B cell (primary cell): ENCODE measurements at regions not wholly inside any gene's neighbourhood (a gene's known extent, or its start where the extent isn't known, plus 50 kb on each side); places are given as distances from the start of the nearest gene placed in this dataset.

Source experiments
- ATAC-seq: fragments of 200-7000 bp; cut with Tn5 transposase; one replicate; pipeline ENCODE4 v1.10.0; 2021; ENCODE audit warnings: low read depth, mild to moderate bottlenecking, moderate number of reproducible peaks, moderate library complexity
- CTCF ChIA-PET: fragments of 350-600 bp; sonication (Branson Sonifier 250); formaldehyde crosslinking; loops from one replicate; lab custom pipeline; 2021; ENCODE audit warnings: antibody characterized with exemption, inconsistent platforms; lab: Charles Lee
- POLR2A ChIA-PET: fragments of 350-600 bp; sonication (Branson Sonifier 250); formaldehyde crosslinking; loops from one replicate; lab custom pipeline; 2021; ENCODE audit warnings: antibody characterized with exemption; lab: Charles Lee
- DNase-seq: peaks from one replicate; pipeline ENCODE4 v3.0.0; 2013
- H2AFZ ChIP-seq: 2 replicates; pipeline ENCODE4 v1.6.1; 2012; ENCODE audit warnings: mild to moderate bottlenecking, low read depth, low read length; ENCODE audit not compliant: insufficient read depth, poor library complexity, severe bottlenecking
- H3K27ac ChIP-seq, 2 donors: 1 replicate in 1 of 2; 2 replicates in 1 of 2; pipeline ENCODE4 v1.5.1; 2012 to 2013; ENCODE audit warnings: low read length in 2 of 2, mild to moderate bottlenecking in 2 of 2, moderate library complexity in 1 of 2
- H3K27me3 ChIP-seq, 4 experiments: fragments of 200-600 bp in 1 of 4; sonication (generic) in 1 of 4; replicated peaks in 1 of 4; 1 replicate in 2 of 4; 2 replicates in 2 of 4; pipeline versions ENCODE4 v1.6.1 to v1.7.0; 2013 to 2016; ENCODE audit warnings: low read length in 3 of 4, mild to moderate bottlenecking in 2 of 4, mixed read lengths in 1 of 4, moderate library complexity in 1 of 4; ENCODE audit not compliant: insufficient read depth in 4 of 4, control insufficient read depth in 3 of 4; ENCODE audit errors: control extremely low read depth in 1 of 4
- H3K36me3 ChIP-seq, 2 experiments: replicated peaks in 1 of 2; 1 replicate in 1 of 2; 2 replicates in 1 of 2; pipeline versions ENCODE4 v1.6.1 to v1.7.1; 2013; ENCODE audit warnings: low read length in 1 of 2; ENCODE audit not compliant: insufficient read depth in 2 of 2, control insufficient read depth in 1 of 2; ENCODE audit errors: control extremely low read depth in 1 of 2, extremely low read depth in 1 of 2
- H3K4me1 ChIP-seq, 2 donors: fragments of 200-600 bp in 1 of 2; sonication (generic) in 1 of 2; 1 replicate in 1 of 2; 2 replicates in 1 of 2; pipeline versions ENCODE4 v1.5.1 to v1.6.1; 2013 to 2017; ENCODE audit warnings: low read length in 2 of 2; ENCODE audit not compliant: control insufficient read depth in 2 of 2, insufficient read depth in 2 of 2
- H3K4me2 ChIP-seq: replicated peaks from 2 replicates; pipeline ENCODE3; 2012; ENCODE audit warnings: mild to moderate bottlenecking, low read depth, low read length; ENCODE audit not compliant: poor library complexity, severe bottlenecking
- H3K4me3 ChIP-seq, 5 experiments: fragments of 200-600 bp in 1 of 5; sonication (generic) in 1 of 5; 1 replicate in 3 of 5; 2 replicates in 2 of 5; pipeline versions ENCODE4 v1.5.1 to v1.7.0; 2011 to 2016; ENCODE audit warnings: low read length in 4 of 5, mild to moderate bottlenecking in 4 of 5, low read depth in 2 of 5, control low read depth in 1 of 5, moderate library complexity in 1 of 5; ENCODE audit not compliant: insufficient read depth in 1 of 5; ENCODE audit errors: control extremely low read depth in 1 of 5, extremely low read depth in 1 of 5
- H3K79me2 ChIP-seq: fragments of 200-600 bp; sonication (generic); one replicate; pipeline ENCODE4 v1.6.0; 2016; ENCODE audit warnings: low read length; ENCODE audit not compliant: control insufficient read depth, insufficient read depth
- H3K9ac ChIP-seq: fragments of 200-600 bp; sonication (generic); 2 replicates; pipeline ENCODE4 v1.6.1; 2017; ENCODE audit warnings: mild to moderate bottlenecking, low read length, moderate library complexity
- H3K9me3 ChIP-seq, 3 donors: one replicate each; pipeline versions ENCODE4 v1.6.1 to v1.7.1; 2013; ENCODE audit warnings: low read length in 2 of 3; ENCODE audit not compliant: control insufficient read depth in 2 of 3, insufficient read depth in 1 of 3; ENCODE audit errors: control extremely low read depth in 1 of 3
- H4K20me1 ChIP-seq: 2 replicates; pipeline ENCODE4 v1.6.0; 2012; ENCODE audit warnings: mild to moderate bottlenecking, low read length; ENCODE audit not compliant: insufficient read depth, control insufficient read depth, poor library complexity, severe bottlenecking
- H3K27ac Mint-ChIP-seq: one replicate; pipeline ENCODE4 v1.8.0; 2021; ENCODE audit warnings: mixed read lengths
- H3K27me3 Mint-ChIP-seq: one replicate; pipeline ENCODE4 v1.8.0; 2021; ENCODE audit warnings: mixed read lengths
- H3K4me1 Mint-ChIP-seq: one replicate; pipeline ENCODE4 v1.8.0; 2021; ENCODE audit warnings: mixed read lengths
- H3K4me3 Mint-ChIP-seq: one replicate; pipeline ENCODE4 v1.8.0; 2021; ENCODE audit warnings: mixed read lengths
- H3K9me3 Mint-ChIP-seq: one replicate; pipeline ENCODE4 v1.8.0; 2022; ENCODE audit warnings: mixed read lengths; ENCODE audit not compliant: insufficient read depth
- EZH2 ChIP-seq: IDR thresholded peaks from 2 replicates; pipeline ENCODE4 v1.6.1; 2012; ENCODE audit warnings: borderline replicate concordance, low read depth, mild to moderate bottlenecking, moderate library complexity, low read length; ENCODE audit not compliant: insufficient read depth, poor library complexity, severe bottlenecking
- WGBS: methylation state at CpG from one replicate; pipeline ENCODE4 v1.1.5; 2013; ENCODE audit warnings: missing lambda C conversion rate; ENCODE audit not compliant: insufficient coverage; 5-methylcytosine and 5-hydroxymethylcytosine counted together
- intact Hi-C: fragments of 100-400 bp; cut with micrococcal nuclease; formaldehyde crosslinking; loops from one replicate; pipeline ENCODE4 v1.10.0; 2022
- TF ChIP-seq, protein P1 (sequence below): fragments of 200-600 bp; IDR thresholded peaks from one replicate; pipeline ENCODE4 v1.8.0; 2022; ENCODE audit warnings: antibody characterized with exemption, mild to moderate bottlenecking

DNA sequence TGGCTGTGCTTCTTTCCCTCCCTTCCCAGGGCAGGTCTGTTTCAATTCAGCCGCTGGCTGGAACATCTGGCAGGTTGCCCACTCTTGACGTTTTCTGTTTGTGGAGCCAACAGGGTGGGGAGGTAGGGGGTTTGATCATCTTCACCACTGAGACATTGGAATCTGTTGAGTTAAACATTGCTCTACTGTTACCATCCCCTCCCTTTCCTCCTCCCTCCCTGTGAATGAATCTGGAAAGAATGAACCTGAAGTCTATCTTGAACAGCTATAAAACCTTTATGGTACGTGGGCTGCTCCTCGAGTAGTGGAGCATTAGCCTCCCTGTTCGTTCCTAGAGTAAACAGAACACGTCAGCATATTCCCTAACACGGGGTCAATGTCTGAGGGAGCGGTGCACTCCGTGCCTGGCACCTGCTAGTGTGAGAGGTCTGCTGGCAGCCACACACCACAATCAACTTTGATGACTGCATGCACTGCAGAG is 249.9 kb upstream of the RBBP8 start:
- CTCF ChIA-PET = no interaction called here

DNA sequence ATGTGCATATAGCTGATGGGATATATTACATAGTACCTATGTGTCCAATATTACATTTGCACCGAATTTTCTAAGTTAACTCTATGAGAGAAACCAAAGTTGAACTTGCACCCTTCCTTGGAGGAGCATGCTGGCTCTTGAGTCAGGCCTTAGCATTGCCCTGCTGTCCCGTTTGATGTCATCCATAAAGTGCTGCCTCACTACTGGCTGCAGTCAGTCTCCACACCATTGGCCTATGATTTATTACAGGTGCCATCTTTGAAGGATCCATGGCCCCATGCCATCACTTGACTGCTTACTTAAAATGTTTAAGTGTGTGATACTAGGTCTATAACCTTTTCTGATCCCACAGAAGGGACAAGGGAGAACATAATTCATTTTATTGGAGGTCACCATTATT is 249.3 kb upstream of the RBBP8 start:
- no peak overlapping the region for H3K27ac Mint-ChIP-seq
- no peak overlapping the region for H3K4me3 Mint-ChIP-seq
- ChIA-PET CTCF (no interaction called here), POLR2A (no interaction called here)
- ATAC-seq = no peak
- H3K4me1 Mint-ChIP-seq = no peaks in the 10 kb centered on the region
- DNase-seq = no peak
- Histone ChIP-seq H3K36me3 (no peaks in the 10 kb centered on the region), H3K4me2 (no peak overlapping the region), H3K27ac (no peak overlapping the region), H3K9me3 (peaks cover 0 to 8% (median 0%) of the 10 kb centered on the region in 3 donors), H4K20me1 (no peaks in the 10 kb centered on the region), H3K27me3 (no peaks in the 10 kb centered on the region), H2AFZ (no peak overlapping the region), H3K79me2 (no peaks in the 10 kb centered on the region), H3K9ac (no peak overlapping the region), H3K4me1 (no peaks in the 10 kb centered on the region), H3K4me3 (no peak overlapping the region)
- WGBS = 100% methylated on average over 1 of the region's 2 CpGs
- intact Hi-C loops = no loop called here
- no peaks in the 10 kb centered on the region for H3K27me3 Mint-ChIP-seq
- no peaks in the 10 kb centered on the region for H3K9me3 Mint-ChIP-seq
- no peak for TF ChIP-seq EZH2
- TF ChIP-seq, protein P1, sequence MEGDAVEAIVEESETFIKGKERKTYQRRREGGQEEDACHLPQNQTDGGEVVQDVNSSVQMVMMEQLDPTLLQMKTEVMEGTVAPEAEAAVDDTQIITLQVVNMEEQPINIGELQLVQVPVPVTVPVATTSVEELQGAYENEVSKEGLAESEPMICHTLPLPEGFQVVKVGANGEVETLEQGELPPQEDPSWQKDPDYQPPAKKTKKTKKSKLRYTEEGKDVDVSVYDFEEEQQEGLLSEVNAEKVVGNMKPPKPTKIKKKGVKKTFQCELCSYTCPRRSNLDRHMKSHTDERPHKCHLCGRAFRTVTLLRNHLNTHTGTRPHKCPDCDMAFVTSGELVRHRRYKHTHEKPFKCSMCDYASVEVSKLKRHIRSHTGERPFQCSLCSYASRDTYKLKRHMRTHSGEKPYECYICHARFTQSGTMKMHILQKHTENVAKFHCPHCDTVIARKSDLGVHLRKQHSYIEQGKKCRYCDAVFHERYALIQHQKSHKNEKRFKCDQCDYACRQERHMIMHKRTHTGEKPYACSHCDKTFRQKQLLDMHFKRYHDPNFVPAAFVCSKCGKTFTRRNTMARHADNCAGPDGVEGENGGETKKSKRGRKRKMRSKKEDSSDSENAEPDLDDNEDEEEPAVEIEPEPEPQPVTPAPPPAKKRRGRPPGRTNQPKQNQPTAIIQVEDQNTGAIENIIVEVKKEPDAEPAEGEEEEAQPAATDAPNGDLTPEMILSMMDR = no peak

More for the DNA sequence above, 249.9 kb upstream of the RBBP8 start:
- no peaks in the 10 kb centered on the region for H3K4me1 ChIP-seq
- POLR2A ChIA-PET = no interaction called here
- no peak overlapping the region for H3K9ac ChIP-seq
- no peaks in the 10 kb centered on the region for H3K27me3 ChIP-seq
- no peaks in the 10 kb centered on the region for H3K79me2 ChIP-seq
- no peak for ATAC-seq
- no peaks in the 10 kb centered on the region for H3K27me3 Mint-ChIP-seq
- no peaks in the 10 kb centered on the region for H4K20me1 ChIP-seq
- H3K4me3 ChIP-seq = no peak overlapping the region
- DNase-seq = no peak
- peaks cover 0 to 8% (median 0%) of the 10 kb centered on the region in 3 donors for H3K9me3 ChIP-seq
- intact Hi-C loops = no loop called here
- H3K27ac ChIP-seq = no peak overlapping the region
- 89% methylated on average over 7 of the region's 9 CpGs for WGBS
- H2AFZ ChIP-seq = no peak overlapping the region
- no peaks in the 10 kb centered on the region for H3K9me3 Mint-ChIP-seq
- H3K4me3 Mint-ChIP-seq = no peak overlapping the region
- TF ChIP-seq EZH2 = no peak
- TF ChIP-seq, protein P1 = no peak
- no peak overlapping the region for H3K4me2 ChIP-seq
- H3K27ac Mint-ChIP-seq = no peak overlapping the region
- no peaks in the 10 kb centered on the region for H3K36me3 ChIP-seq
- no peaks in the 10 kb centered on the region for H3K4me1 Mint-ChIP-seq
